ENCODE measurements at regions not wholly inside any gene's neighbourhood (a gene's known extent, or its start where the extent isn't known, plus 50 kb on each side); places are given as distances from the start of the nearest gene placed in this dataset.

GRCh38 chr6:167409694-167410093 lies 84.8 kb downstream of the TTLL2 start:
- H3K9me3 ChIP-seq = no peaks in the 10 kb centered on the region
- ATAC-seq (no peak), DNase-seq (no peak)
- no peak overlapping the region for H3K4me3 ChIP-seq
- no peak overlapping the region for H3K27ac ChIP-seq
- no peak for TF ChIP-seq CTCF (IDR thresholded peaks at IDR 0.05)
- no peaks in the 10 kb centered on the region for H3K4me1 ChIP-seq
- intact Hi-C loops (cut with DNase I) = no loop called here
- H3K27me3 ChIP-seq (ENCODE audit: low read depth) = no peaks in the 10 kb centered on the region
- H3K36me3 ChIP-seq = no peaks in the 10 kb centered on the region

- Histone ChIP-seq H3K27ac (no peak overlapping the region), H3K4me1 (no peaks in the 10 kb centered on the region), H3K27me3 (ENCODE audit: low read depth) (peaks cover under 1% of the 10 kb centered on the region), H3K36me3 (no peaks in the 10 kb centered on the region), H3K4me3 (no peak overlapping the region), H3K9me3 (no peaks in the 10 kb centered on the region)
- ATAC-seq (no peak), DNase-seq (no peak)
- TF ChIP-seq CTCF (IDR thresholded peaks at IDR 0.05) = no peak
- intact Hi-C loops (cut with DNase I) = no loop called here
Observed at GRCh38 chr6:167410462-167410861, 85.6 kb downstream of the TTLL2 start.

GRCh38 chr6:167412506-167412905 lies 87.6 kb downstream of the TTLL2 start:
- H3K27ac ChIP-seq = no peak overlapping the region
- H3K4me1 ChIP-seq = no peaks in the 10 kb centered on the region
- H3K9me3 ChIP-seq = no peaks in the 10 kb centered on the region
- DNase-seq (no peak), ATAC-seq (no peak)
- no peak for TF ChIP-seq CTCF (IDR thresholded peaks at IDR 0.05)
- H3K36me3 ChIP-seq = no peaks in the 10 kb centered on the region
- peaks cover 6% of the 10 kb centered on the region for H3K27me3 ChIP-seq (ENCODE audit: low read depth)
- intact Hi-C loops (cut with DNase I) = no loop called here
- H3K4me3 ChIP-seq = no peak overlapping the region

- no peak overlapping the region for H3K27ac ChIP-seq
- TF ChIP-seq CTCF (IDR thresholded peaks at IDR 0.05) = no peak
- intact Hi-C loops (cut with DNase I) = no loop called here
- no peaks in the 10 kb centered on the region for H3K36me3 ChIP-seq
- H3K27me3 ChIP-seq (ENCODE audit: low read depth) = peaks cover 11% of the 10 kb centered on the region
- no peak overlapping the region for H3K4me3 ChIP-seq
- DNase-seq (no peak), ATAC-seq (peak in 1 of 2 donors; percentile 37)
- no peaks in the 10 kb centered on the region for H3K9me3 ChIP-seq
- no peaks in the 10 kb centered on the region for H3K4me1 ChIP-seq
Observed at GRCh38 chr6:167415441-167415961, 90.6 kb downstream of the TTLL2 start.

DNA sequence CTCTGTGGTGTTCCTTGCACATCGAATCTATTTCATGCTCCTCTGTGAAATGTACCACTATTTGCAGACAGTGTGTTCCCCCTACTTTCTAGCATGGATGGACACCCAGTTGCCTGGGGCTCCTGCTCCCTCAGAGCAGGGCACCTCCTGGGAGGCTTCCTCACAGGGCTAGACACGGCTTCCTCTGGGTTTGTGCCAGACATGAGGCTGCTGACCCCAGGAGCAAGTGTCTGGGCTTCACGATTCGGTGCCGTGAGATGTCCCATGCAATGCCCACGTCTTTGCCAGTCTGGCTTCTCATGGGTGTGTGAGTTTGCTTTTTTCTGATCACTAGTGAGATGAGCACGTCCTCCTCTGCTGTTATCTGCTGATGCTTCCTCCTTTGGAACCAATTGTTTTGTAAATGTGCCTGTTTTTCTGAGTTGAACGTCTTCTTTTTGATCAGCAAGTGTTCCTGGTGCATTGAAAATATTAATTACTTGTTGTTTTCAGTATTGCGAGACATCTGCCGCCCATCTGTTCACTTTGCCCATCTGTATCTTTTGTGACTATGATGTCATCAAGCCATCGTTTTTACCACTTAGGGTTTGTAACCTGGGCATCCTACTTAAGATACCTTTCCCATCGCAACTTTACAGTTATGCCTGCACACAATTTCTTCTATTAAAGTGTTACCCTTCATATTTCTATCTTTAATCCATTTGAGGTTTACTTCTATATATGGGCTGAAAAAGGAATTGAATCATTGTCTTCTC lies 92.0 kb downstream of the TTLL2 start:
- no peaks in the 10 kb centered on the region for H3K36me3 ChIP-seq
- TF ChIP-seq CTCF (IDR thresholded peaks at IDR 0.05) = no peak
- H3K9me3 ChIP-seq = no peaks in the 10 kb centered on the region
- peaks cover 14% of the 10 kb centered on the region for H3K27me3 ChIP-seq (ENCODE audit: low read depth)
- ATAC-seq = no peak
- intact Hi-C loops (cut with DNase I) = no loop called here
- DNase-seq = no peak
- no peak overlapping the region for H3K4me3 ChIP-seq
- no peaks in the 10 kb centered on the region for H3K4me1 ChIP-seq
- H3K27ac ChIP-seq = no peak overlapping the region
